ENCODE measurements at regions not wholly inside any gene's neighbourhood (a gene's known extent, or its start where the extent isn't known, plus 50 kb on each side); places are given as distances from the start of the nearest gene placed in this dataset.

GRCh38 chr14:43674273-43674672 lies 832.8 kb downstream of the FSCB start:
- TF ChIP-seq ZNF569 (CRISPR knock-in tag; IDR thresholded peaks at IDR 0.05; ENCODE audit: borderline replicate concordance) (no peak), ZSCAN30 (CRISPR knock-in tag; IDR thresholded peaks at IDR 0.05) (no peak), ZFP36 (IDR thresholded peaks at IDR 0.05; ENCODE audit: borderline replicate concordance, low read depth, low read length, partially characterized antibody) (no peak)
